GM12878 (cell line): ENCODE measurements at regions not wholly inside any gene's neighbourhood (a gene's known extent, or its start where the extent isn't known, plus 50 kb on each side); places are given as distances from the start of the nearest gene placed in this dataset.

ENCODE experiments used
- ATAC-seq: fragments of 200-7000 bp; cut with Tn5 transposase; 3 replicates; pipeline ENCODE4 v1.9.1; 2020; ENCODE audit warnings: mild to moderate bottlenecking, moderate library complexity
- BruUV-seq: library from RNA; stranded (reverse); fragments of 400-500 nt; replicated peaks from 2 replicates; lab custom pipeline; 2021; lab: Mats Ljungman, UMichigan
- CTCF ChIA-PET: fragments of 300-600 bp; sonication (Branson Sonifier 250); formaldehyde crosslinking; extraction: SDS; loops from one replicate; lab custom pipeline; 2021; ENCODE audit warnings: inconsistent platforms; lab: Yijun Ruan, JAX
- POLR2A ChIA-PET: fragments of 350-600 bp; formaldehyde crosslinking; extraction: SDS; loops from one replicate; lab custom pipeline; 2021; ENCODE audit warnings: inconsistent platforms; lab: Charles Lee
- RAD21 ChIA-PET: fragments of 300-600 bp; sonication (Branson Sonifier 250); formaldehyde crosslinking; loops from one replicate; lab custom pipeline; 2023; ENCODE audit warnings: antibody characterized with exemption; ENCODE audit not compliant: unreplicated experiment; lab: Charles Lee
- SMC1A ChIA-PET: fragments of 300-600 bp; sonication (Branson Sonifier 250); formaldehyde crosslinking; loops from one replicate; lab custom pipeline; 2023; ENCODE audit not compliant: unreplicated experiment, uncharacterized antibody; lab: Charles Lee
- DNase-seq: peaks from one replicate; pipeline ENCODE4 v3.0.0-alpha.2; 2011; ENCODE audit warnings: low read depth, low spot score
- FAIRE-seq: peaks from 3 replicates; lab custom pipeline; 2011; peaks lifted over from hg19 to GRCh38; lab: Jason Lieb, UNC
- H2AFZ ChIP-seq: 2 replicates; pipeline ENCODE4 v1.6.0; 2011; ENCODE audit warnings: low read depth, low read length, control low read depth; ENCODE audit not compliant: control insufficient read depth
- H3K27ac ChIP-seq: 2 replicates; pipeline ENCODE4 v1.5.1; 2011; ENCODE audit warnings: control low read depth; ENCODE audit not compliant: control insufficient read depth, insufficient read depth
- H3K27me3 ChIP-seq, 2 experiments: replicated peaks in 1 of 2; 2 replicates each; pipeline versions ENCODE4 v1.6.0 to v1.6.1; 2011; ENCODE audit warnings: low read length in 1 of 2; ENCODE audit not compliant: control insufficient read depth in 2 of 2, insufficient read depth in 2 of 2
- H3K36me3 ChIP-seq, 2 experiments: 2 replicates each; pipeline ENCODE4 v1.5.1; 2011; ENCODE audit warnings: low read length in 1 of 2; ENCODE audit not compliant: control insufficient read depth in 2 of 2, insufficient read depth in 2 of 2
- H3K4me1 ChIP-seq: 2 replicates; pipeline ENCODE4 v1.6.1; 2011; ENCODE audit warnings: mild to moderate bottlenecking, low read length, moderate library complexity, mixed read lengths; ENCODE audit not compliant: control insufficient read depth, insufficient read depth
- H3K4me2 ChIP-seq: 2 replicates; pipeline ENCODE4 v1.6.0; 2011; ENCODE audit warnings: control low read depth; ENCODE audit not compliant: control insufficient read depth, insufficient read depth
- H3K4me3 ChIP-seq: fragments of 200-600 bp; sonication (generic); 2 replicates; pipeline ENCODE4 v1.5.1; 2016
- H3K79me2 ChIP-seq: 2 replicates; pipeline ENCODE4 v1.6.0; 2011; ENCODE audit warnings: low read length; ENCODE audit not compliant: control insufficient read depth, insufficient read depth
- H3K9ac ChIP-seq: 2 replicates; pipeline ENCODE4 v1.8.0; 2011; ENCODE audit warnings: low read length, control low read depth, mixed read lengths; ENCODE audit not compliant: control insufficient read depth, insufficient read depth
- H3K9me3 ChIP-seq: replicated peaks from 3 replicates; pipeline ENCODE4 v1.5.1; 2011; ENCODE audit warnings: mild to moderate bottlenecking, low read length; ENCODE audit not compliant: control insufficient read depth, insufficient read depth
- H4K20me1 ChIP-seq: 2 replicates; pipeline ENCODE4 v1.6.0; 2011; ENCODE audit not compliant: control insufficient read depth, insufficient read depth
- CBX5 ChIP-seq: sonication (generic); IDR thresholded peaks from 2 replicates; pipeline ENCODE4 v1.6.1; 2016; ENCODE audit warnings: low read depth, moderate library complexity, mild to moderate bottlenecking, inconsistent platforms
- E4F1 ChIP-seq: fragments of 450-650 bp; IDR thresholded peaks from 2 replicates; pipeline ENCODE4 v1.6.1; 2018; ENCODE audit warnings: borderline replicate concordance, mild to moderate bottlenecking; ENCODE audit not compliant: partially characterized antibody
- IRF4 ChIP-seq: IDR thresholded peaks from 2 replicates; pipeline ENCODE4 v1.6.1; 2011; ENCODE audit warnings: low read depth, low read length
- JUND ChIP-seq: IDR thresholded peaks from 2 replicates; pipeline ENCODE4 v1.6.1; 2012; ENCODE audit warnings: low read depth, mild to moderate bottlenecking, low read length, improper control_type of control experiment, moderate library complexity
- MAX ChIP-seq: IDR thresholded peaks from 2 replicates; pipeline ENCODE4 v1.6.1; 2012; ENCODE audit warnings: low read depth, low read length, improper control_type of control experiment
- MEF2A ChIP-seq: IDR thresholded peaks from 2 replicates; pipeline ENCODE4 v1.6.1; 2011; ENCODE audit warnings: low read depth, mild to moderate bottlenecking, low read length, moderate library complexity; ENCODE audit not compliant: insufficient read depth
- MTA3 ChIP-seq: IDR thresholded peaks from 2 replicates; pipeline ENCODE4 v1.6.1; 2012; ENCODE audit warnings: low read length, inconsistent platforms, borderline replicate concordance
- POLR2AphosphoS2 ChIP-seq: IDR thresholded peaks from 2 replicates; pipeline ENCODE4 v1.6.1; 2011; ENCODE audit warnings: low read depth, mild to moderate bottlenecking, low read length, improper control_type of control experiment, moderate library complexity
- POLR2AphosphoS5 ChIP-seq: IDR thresholded peaks from 2 replicates; pipeline ENCODE4 v1.6.1; 2011; ENCODE audit warnings: mild to moderate bottlenecking, low read length, inconsistent platforms
- TCF12 ChIP-seq: IDR thresholded peaks from 2 replicates; pipeline ENCODE4 v1.6.1; 2011; ENCODE audit warnings: low read depth, mild to moderate bottlenecking, low read length
- ZBTB11 ChIP-seq: fragments of 450-650 bp; formaldehyde crosslinking; IDR thresholded peaks from 2 replicates; pipeline ENCODE4 v1.5.0; 2022; ENCODE audit warnings: mild to moderate bottlenecking, missing genetic modification characterization
- ZNF24 ChIP-seq: fragments of 450-650 bp; IDR thresholded peaks from 2 replicates; pipeline ENCODE4 v1.6.1; 2017; ENCODE audit warnings: antibody characterized with exemption, mild to moderate bottlenecking
- ZNF592 ChIP-seq: fragments of 450-650 bp; IDR thresholded peaks from 2 replicates; pipeline ENCODE4 v1.6.1; 2017; ENCODE audit warnings: mild to moderate bottlenecking, moderate library complexity
- ZSCAN29 ChIP-seq: fragments of 450-650 bp; IDR thresholded peaks from 2 replicates; pipeline ENCODE4 v1.6.1; 2017; ENCODE audit warnings: mild to moderate bottlenecking, moderate library complexity
- WGBS: methylation state at CpG from one replicate; pipeline ENCODE4 v1.1.6; 2016; ENCODE audit warnings: low lambda C conversion rate; ENCODE audit not compliant: insufficient replicate concordance, insufficient coverage; ENCODE audit errors: missing lambda C conversion rate; 5-methylcytosine and 5-hydroxymethylcytosine counted together
- in situ Hi-C: fragments of 300-500 bp; cut with MboI; formaldehyde crosslinking; loops from 9 replicates; pipeline ENCODE4 v1.14.3; 2018; ENCODE audit warnings: mixed read lengths
- intact Hi-C: fragments of 100-400 bp; cut with micrococcal nuclease; formaldehyde crosslinking; loops from one replicate; pipeline ENCODE4 v1.14.2; 2022; ENCODE audit not compliant: unreplicated experiment

GRCh38 chr10:64416011-64416410, 894.8 kb downstream of the REEP3 start (continued):
- TF ChIP-seq ZBTB11 (CRISPR knock-in tag) (no peak), MAX (no peak)

GRCh38 chr10:64419461-64419860, 898.3 kb downstream of the REEP3 start:
- Histone ChIP-seq H2AFZ (no peak overlapping the region), H3K4me1 (no peaks in the 10 kb centered on the region), H3K9me3 (no peaks in the 10 kb centered on the region), H3K4me3 (no peak overlapping the region), H3K27ac (no peak overlapping the region), H3K27me3 (no peaks in the 10 kb centered on the region), H3K9ac (no peak overlapping the region), H3K4me2 (no peak overlapping the region), H3K79me2 (no peaks in the 10 kb centered on the region), H4K20me1 (no peaks in the 10 kb centered on the region), H3K36me3 (no peaks in the 10 kb centered on the region)
- ATAC-seq, result no peak
- BruUV-seq, result no TSS peak
- CTCF ChIA-PET, result no interaction called here
- POLR2A ChIA-PET, result no interaction called here
- SMC1A ChIA-PET, result no interaction called here
- intact Hi-C loops (no loop called here), in situ Hi-C loops (no loop called here)
- no peak for DNase-seq
- no peak for FAIRE-seq
- WGBS, result 31% methylated on average over 2 of the region's 2 CpGs
- RAD21 ChIA-PET, result no interaction called here
- TF ChIP-seq ZSCAN29 (no peak), ZNF592 (no peak), MTA3 (no peak), MEF2A (no peak), TCF12 (no peak), POLR2AphosphoS2 (no peak), CBX5 (no peak), E4F1 (no peak), IRF4 (no peak), POLR2AphosphoS5 (no peak), ZNF24 (no peak), JUND (no peak)
